ENCODE measurements at regions not wholly inside any gene's neighbourhood (a gene's known extent, or its start where the extent isn't known, plus 50 kb on each side); places are given as distances from the start of the nearest gene placed in this dataset.

DNA sequence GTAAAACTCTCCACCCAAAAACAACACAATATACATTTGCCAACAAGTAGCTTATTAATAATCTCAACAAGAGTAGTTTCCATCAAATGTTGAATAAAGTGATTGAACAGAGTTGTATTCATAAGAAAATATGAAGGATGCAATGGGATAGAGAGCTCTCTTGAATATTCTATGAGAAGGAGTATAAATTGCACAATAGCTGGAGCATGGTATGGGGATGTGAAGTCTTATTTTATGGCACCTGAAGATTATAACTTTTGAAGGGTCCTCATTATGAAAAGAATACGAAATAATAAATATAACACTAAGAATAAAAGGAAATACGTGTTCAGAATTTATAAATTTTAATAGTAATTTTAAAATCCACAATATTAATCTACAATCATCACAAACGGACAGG, 1415.1 kb downstream of the KCNT2 start:
- TF ChIP-seq POLR2AphosphoS5 (IDR thresholded peaks at IDR 0.05; ENCODE audit: low read depth, low read length) (no peak), POLR2A (IDR thresholded peaks at IDR 0.05; ENCODE audit: borderline replicate concordance, extremely low read depth, insufficient read depth, insufficient read length) (no peak), EZH2phosphoT487 (IDR thresholded peaks at IDR 0.05; ENCODE audit: borderline replicate concordance) (no peak), JUND (IDR thresholded peaks at IDR 0.05) (no peak), EZH2 (IDR thresholded peaks at IDR 0.05) (no peak)
- TF ChIP-seq, protein P1, sequence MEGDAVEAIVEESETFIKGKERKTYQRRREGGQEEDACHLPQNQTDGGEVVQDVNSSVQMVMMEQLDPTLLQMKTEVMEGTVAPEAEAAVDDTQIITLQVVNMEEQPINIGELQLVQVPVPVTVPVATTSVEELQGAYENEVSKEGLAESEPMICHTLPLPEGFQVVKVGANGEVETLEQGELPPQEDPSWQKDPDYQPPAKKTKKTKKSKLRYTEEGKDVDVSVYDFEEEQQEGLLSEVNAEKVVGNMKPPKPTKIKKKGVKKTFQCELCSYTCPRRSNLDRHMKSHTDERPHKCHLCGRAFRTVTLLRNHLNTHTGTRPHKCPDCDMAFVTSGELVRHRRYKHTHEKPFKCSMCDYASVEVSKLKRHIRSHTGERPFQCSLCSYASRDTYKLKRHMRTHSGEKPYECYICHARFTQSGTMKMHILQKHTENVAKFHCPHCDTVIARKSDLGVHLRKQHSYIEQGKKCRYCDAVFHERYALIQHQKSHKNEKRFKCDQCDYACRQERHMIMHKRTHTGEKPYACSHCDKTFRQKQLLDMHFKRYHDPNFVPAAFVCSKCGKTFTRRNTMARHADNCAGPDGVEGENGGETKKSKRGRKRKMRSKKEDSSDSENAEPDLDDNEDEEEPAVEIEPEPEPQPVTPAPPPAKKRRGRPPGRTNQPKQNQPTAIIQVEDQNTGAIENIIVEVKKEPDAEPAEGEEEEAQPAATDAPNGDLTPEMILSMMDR (IDR thresholded peaks at IDR 0.05 in 2 of 3, conservative IDR thresholded peaks at IDR 0.05 in 1 of 3; ENCODE audit: borderline replicate concordance in 1 of 3, insufficient read depth in 1 of 3, low read depth in 2 of 3, low read length in 2 of 3), result no peak
- TF ChIP-seq, protein P2, sequence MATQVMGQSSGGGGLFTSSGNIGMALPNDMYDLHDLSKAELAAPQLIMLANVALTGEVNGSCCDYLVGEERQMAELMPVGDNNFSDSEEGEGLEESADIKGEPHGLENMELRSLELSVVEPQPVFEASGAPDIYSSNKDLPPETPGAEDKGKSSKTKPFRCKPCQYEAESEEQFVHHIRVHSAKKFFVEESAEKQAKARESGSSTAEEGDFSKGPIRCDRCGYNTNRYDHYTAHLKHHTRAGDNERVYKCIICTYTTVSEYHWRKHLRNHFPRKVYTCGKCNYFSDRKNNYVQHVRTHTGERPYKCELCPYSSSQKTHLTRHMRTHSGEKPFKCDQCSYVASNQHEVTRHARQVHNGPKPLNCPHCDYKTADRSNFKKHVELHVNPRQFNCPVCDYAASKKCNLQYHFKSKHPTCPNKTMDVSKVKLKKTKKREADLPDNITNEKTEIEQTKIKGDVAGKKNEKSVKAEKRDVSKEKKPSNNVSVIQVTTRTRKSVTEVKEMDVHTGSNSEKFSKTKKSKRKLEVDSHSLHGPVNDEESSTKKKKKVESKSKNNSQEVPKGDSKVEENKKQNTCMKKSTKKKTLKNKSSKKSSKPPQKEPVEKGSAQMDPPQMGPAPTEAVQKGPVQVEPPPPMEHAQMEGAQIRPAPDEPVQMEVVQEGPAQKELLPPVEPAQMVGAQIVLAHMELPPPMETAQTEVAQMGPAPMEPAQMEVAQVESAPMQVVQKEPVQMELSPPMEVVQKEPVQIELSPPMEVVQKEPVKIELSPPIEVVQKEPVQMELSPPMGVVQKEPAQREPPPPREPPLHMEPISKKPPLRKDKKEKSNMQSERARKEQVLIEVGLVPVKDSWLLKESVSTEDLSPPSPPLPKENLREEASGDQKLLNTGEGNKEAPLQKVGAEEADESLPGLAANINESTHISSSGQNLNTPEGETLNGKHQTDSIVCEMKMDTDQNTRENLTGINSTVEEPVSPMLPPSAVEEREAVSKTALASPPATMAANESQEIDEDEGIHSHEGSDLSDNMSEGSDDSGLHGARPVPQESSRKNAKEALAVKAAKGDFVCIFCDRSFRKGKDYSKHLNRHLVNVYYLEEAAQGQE (IDR thresholded peaks at IDR 0.05; ENCODE audit: low read depth), result no peak

Data from HCT116 (cell line).